Left colon (tissue), 2 donors: ENCODE measurements at regions not wholly inside any gene's neighbourhood (a gene's known extent, or its start where the extent isn't known, plus 50 kb on each side); places are given as distances from the start of the nearest gene placed in this dataset.

ENCODE experiments used
- ATAC-seq: fragments of 200-7000 bp; cut with Tn5 transposase; one replicate; pipeline ENCODE4 v1.9.1; 2020; ENCODE audit warnings: mild to moderate bottlenecking, moderate library complexity
- DNase-seq, 2 donors: peaks; one replicate each; pipeline ENCODE4 v3.0.0-alpha.2; 2020
- intact Hi-C, 2 donors: fragments of 100-400 bp; cut with DNase I in 1 of 2; cut with micrococcal nuclease in 1 of 2; formaldehyde crosslinking; loops; one replicate each; pipeline versions ENCODE4 v1.11.2 to v1.14.0; 2022; cut with DNase I, micrococcal nuclease
- donor health status: DM: no; HTN: no; CAD: no.
- donor health status: DM: yes; HTN: yes; CAD: no.

DNA sequence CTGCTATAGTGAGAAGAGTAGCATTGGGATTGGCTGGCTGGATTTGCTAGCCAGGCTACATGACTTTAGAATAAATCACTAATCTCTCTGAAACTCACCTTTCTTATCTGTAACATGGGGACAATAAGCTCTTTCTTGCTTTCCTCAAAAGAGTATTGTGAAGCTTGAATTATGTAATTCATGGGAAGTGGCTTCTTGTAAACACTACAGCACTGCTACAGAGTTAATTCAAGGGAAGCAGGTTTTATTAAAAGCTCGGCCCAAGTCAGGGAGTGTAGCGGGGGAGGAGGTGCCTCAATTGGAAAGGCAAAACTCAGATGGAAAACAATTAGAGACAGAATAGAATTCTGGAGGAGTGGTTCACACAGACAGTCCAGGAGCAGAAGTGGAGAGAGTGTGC, 100.9 kb upstream of the CELF4 start:
- intact Hi-C loops: no loop called here
- DNase-seq (no peak), ATAC-seq (no peak)

DNA sequence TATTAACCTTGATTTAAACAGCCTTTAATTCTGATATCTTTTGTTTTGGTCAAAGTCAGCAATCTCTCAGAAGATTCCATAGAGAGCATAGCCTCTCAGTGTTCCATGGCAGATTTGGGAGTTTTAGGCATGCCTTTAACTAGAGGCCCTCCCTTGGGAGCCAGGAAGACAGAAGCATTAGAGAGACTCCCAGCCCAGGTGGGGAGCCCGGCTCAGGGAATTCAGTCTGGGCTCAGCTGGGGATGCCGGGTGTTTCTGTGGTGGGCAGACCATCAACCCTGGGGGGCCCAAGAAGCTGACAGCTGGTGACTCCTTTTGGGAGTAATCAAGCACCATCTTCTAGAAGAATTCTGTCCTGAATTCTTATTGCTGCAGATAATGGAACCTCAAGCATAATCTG, 99.7 kb upstream of the CELF4 start:
- intact Hi-C loops: no loop called here
- no peak for DNase-seq
- ATAC-seq: no peak

DNA sequence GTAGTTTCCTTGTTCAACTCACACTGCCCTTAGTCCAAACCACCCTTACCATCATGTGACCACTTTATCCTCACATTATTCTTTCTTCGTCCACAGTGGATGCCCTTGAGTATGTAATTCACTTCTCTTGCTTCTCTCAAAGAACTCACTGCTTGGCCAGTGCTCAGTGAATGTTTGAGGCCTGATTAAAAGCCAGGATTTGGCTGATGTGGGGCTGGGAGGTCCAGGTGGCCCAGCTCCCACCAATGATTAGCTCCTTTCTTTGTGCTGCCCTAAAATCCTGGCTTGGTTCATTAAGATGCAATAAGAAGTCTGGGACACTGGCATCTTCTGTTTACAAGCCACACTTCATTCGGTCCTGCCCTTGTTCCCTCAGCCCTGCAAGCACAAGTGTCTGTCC, 97.8 kb upstream of the CELF4 start:
- intact Hi-C loops: no loop called here
- ATAC-seq: no peak
- no peak for DNase-seq

DNA sequence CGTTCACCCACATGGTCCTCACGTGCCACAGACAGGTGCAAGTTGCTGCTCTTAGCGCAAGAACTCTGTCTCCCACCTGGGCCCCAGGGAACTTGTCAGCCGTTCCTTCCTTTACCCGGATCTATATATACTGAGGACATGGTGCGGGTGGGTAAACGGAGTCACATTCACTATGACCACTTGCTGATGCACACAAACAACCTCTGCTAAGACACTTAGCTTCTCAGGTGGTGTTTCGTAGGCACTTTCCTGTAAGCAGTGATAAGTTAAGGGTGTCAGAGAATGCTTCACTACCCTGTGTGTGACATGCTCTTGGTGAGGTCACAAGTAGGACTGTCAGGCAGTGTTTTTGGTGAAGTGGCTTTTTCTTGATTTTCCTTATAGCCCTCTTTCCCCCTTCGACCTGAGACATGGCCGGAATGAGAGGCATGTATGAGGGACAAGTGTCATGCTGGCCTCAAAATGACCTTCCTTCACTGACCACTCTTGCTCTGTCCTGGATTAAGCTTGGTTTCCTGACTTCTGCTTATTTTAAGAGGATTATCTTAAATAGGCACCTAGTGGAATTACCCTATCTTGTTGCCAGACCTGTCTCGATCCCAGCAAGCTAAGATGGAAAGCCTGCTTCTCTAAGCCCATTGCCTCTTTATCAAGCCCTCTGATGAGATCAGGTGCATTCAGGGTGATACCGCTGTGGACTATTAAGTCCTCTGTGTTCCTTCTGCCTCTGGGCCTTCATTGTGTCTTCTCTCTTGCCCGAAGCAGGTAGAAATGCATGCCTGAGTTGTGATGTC, 97.1 kb upstream of the CELF4 start:
- no peak for ATAC-seq
- intact Hi-C loops: no loop called here
- DNase-seq: no peak

DNA sequence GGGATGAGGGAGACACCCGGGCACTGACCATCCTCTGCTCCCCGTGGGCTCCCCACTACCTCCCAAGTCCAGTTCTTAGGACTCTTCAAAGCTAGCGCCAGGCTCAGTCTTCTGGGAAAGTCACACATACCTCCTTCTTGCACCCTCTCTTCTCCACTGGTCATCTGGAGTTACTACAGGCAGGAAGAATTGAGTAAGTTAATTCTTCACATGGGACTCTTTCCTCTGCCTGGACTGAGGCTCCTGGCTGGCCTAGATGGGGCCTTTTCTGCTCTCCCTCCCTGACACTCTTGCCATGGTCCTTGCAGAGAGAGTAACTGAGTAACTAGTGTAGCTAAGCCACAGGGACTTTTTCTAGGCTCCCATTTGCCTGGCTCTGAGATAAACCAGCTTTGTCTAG, 96.5 kb upstream of the CELF4 start:
- ATAC-seq (no peak), DNase-seq (no peak)
- intact Hi-C loops: no loop called here

DNA sequence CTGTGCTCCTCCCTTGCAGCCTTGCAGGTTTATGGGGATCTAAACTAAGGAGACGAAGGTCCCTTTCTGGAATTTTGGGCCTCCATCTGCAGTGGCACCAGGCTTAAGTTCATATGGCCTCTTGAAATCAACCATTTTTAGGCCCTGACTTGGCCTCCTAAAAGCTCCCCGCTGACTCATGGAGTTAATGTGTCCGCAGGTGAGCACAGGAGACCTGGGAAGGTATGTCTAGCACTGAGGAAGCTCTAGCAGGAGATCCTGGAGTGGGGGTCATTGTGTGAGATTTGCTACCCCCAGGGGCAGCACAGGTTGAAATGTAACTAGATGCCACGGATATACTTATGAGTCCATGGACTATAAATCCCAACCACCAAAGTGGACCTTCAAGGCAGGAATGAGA, 95.9 kb upstream of the CELF4 start:
- DNase-seq (no peak), ATAC-seq (no peak)
- intact Hi-C loops: no loop called here

DNA sequence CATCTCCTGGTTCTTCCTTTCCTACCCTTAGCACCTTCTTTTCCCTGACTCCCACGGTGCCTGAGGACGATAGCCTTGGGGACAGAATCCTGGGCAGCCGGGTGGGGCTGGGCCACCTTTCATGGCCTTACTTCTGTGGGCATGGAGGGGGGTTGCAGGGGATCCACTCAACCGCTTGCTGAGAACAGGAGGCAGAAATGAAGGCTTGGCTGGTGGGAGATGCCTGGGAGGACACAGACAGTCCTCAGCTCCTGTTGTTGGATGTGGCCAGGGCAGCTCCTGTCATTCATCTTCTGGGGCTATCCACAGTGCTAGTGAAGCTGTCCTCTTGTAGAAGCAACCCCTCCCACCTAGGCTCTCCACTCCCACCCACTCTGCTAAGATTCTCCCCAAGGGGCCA, 95.5 kb upstream of the CELF4 start:
- DNase-seq (no peak), ATAC-seq (no peak)
- intact Hi-C loops: no loop called here

DNA sequence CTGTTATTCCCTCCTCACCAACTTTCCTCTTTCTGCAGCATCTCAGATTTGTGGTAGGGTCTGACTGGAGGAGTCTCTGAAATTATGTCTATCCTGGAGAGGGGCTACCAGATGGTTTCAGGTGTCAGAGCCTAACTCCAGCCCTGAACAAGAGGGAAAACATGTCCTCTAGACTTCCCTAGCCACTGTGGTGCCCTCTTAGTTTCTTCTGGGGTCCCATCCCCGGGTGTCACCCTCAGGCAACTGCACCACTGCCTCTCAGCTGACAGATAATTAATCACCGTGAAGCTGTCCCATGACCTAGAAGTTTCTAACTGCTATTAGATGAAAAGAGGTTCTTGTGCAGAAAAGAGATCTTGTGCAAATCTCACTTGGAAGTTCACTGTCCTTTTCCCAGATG, 95.1 kb upstream of the CELF4 start:
- DNase-seq (no peak), ATAC-seq (no peak)
- intact Hi-C loops: no loop called here

DNA sequence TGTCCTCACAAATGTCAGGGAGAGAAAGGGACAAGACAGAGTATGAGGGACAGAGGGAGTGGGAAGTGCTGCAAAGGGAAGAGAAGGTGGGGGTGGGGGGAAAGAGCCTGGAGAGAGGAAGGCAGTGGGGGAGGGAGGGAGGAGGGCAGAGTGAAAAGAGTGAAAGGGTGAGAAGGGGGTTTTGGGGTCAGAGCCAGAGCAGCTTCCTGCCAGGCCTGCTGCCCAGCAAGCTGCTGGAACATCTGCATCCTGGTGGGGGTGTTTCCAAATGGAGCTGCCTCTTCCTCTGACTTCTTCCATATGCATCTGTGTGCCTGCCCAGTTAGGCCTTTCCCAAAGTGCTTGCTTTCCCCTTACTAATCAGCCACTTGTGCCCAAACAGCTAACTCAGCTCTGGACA, 94.3 kb upstream of the CELF4 start:
- no peak for DNase-seq

DNA sequence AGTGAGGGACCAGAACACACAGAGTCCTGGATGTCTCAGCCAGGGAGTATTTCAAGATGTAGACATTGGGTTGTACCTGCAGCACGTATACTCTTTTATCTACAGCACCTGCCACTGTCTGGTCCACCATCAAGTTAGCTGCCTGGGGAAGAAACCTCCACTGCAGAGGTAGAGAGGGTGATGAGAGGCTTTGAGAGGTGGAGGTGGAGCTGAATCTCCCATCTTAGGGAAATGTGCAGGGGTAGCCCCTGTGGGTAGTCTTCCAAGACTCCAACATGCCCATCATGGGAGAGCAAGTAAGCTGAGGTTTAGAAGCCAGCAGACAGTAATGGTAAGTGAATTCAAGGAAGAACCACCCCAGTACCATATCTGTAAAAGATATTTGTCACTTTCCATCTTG, 93.3 kb upstream of the CELF4 start:
- ATAC-seq (no peak), DNase-seq (no peak)
- intact Hi-C loops: loop anchor here in 1 of 2 donors (10.0 kb wide), 1 partner anchor 56 kb away; no protein-coding TSS in a partner anchor

More for the DNA sequence above, 94.3 kb upstream of the CELF4 start:
- intact Hi-C loops: loop anchor here in 1 of 2 donors (10.0 kb wide), 1 partner anchor 55 kb away; no protein-coding TSS in a partner anchor
- ATAC-seq: no peak

DNA sequence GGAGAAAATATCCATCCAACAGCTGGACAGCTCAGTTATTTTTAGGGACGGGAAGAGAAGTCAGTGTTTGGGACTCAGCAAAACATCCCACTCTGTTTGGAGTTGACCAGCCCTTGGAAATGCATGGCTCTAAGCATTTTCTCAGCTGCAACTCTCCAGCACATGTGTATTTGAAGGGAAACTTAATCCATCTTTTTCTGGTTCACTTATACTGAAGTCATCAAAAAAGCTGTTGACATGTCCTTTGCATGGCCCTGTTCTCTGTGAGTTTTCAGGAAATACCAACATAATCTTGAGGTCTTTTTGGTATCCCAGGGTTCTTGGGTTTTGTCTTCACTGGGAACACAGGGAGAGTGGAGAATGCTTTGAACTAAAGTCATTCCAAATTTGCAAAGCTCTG, 91.9 kb upstream of the CELF4 start:
- DNase-seq (no peak), ATAC-seq (no peak)
- intact Hi-C loops: loop anchor here in 1 of 2 donors (10.0 kb wide), 1 partner anchor 57 kb away; no protein-coding TSS in a partner anchor

DNA sequence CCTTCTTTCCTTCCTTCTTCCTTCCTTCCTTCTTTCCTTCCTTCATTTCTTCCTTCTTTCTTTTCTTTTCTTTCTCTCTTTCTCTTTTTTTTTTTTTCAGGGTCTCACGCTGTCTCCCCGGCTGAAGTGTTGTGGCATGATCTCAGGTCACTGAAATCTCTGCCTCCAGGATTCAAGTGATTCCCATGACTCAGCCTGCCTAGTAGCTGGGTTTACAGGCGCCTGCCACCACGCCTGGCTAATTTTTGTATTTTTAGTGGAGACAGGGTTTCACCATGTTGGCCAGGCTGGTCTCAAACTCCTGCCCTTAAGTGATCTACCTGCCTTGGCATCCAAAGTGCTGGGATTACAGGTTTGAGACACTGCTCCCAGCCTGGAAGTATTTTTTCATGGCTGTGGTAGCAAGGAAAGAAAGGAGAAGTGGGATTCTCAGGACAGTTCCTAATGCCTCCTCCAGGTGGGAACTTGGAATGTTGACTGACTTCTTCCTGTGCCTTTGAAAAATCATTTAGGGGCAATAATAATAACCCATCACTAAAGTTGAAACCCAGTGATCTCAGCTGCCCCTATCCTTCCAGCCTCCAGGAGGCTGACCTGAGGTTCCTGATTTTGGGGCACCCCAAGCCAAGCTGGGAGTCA, 89.3 kb upstream of the CELF4 start:
- ATAC-seq: no peak
- no peak for DNase-seq
- intact Hi-C loops: loop anchor here in 1 of 2 donors (10.0 kb wide), 1 partner anchor 60 kb away; no protein-coding TSS in a partner anchor

DNA sequence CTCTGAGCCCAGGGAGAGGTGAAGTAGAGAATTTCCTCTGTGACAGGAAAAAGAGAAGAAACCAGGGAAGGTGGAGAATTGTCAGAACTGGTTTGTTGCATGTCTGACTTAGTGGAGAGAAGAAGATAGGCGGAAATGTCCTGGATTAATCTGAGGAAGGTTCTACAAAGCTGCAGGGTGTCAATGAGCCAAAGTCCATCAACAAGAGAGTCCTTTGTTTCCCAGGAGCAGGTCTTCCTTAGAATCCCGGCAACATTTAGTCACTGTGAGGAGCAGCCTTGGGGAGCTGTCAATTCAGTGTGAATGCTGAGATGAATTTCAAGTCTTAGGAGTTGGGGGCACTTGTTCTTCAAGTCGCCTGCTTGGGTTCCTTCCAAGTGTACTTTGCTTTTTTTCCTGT, 88.4 kb upstream of the CELF4 start:
- DNase-seq (no peak), ATAC-seq (no peak)
- intact Hi-C loops: loop anchor here in 1 of 2 donors (10.0 kb wide), 1 partner anchor 61 kb away; no protein-coding TSS in a partner anchor

DNA sequence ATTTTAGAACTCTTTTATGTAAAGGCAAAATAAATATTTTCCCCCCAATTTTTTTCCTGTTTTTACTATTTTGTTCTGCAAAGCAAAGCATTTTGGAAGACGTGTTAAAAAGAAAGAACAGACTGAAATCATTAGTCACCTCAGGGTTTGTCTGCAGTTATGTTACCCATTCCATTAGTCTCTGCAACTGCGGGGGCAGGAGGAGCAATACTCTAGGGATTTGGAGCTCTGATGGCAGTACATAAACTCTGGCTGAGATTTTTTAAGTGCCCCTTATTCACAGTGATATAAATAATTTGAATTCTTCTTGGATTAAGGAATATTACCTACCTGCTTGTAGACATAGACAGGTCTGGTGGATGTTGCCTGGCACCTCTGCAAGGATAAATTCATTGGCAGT, 88.0 kb upstream of the CELF4 start:
- DNase-seq (no peak), ATAC-seq (no peak)
- intact Hi-C loops: loop anchor here in 1 of 2 donors (10.0 kb wide), 1 partner anchor 61 kb away; no protein-coding TSS in a partner anchor

DNA sequence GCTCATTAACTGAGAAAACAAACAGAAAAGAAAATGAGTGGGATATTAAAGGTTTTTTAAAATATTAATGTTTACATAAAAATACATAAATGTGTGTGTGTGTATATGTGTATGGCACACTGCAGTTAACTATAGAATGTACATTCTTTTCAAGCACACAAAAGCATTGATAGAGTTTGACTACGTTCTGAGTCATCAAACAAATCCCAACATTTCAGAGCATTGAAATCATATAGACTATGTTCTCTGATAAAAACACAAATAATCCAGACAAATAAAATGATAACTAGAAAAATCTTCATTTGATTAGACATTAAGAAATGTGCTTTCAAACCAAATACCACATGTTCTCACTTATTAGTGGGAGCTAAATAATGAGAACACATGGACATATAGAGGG, 84.3 kb upstream of the CELF4 start:
- ATAC-seq (no peak), DNase-seq (no peak)
- intact Hi-C loops: loop anchor here in 1 of 2 donors (10.0 kb wide), 1 partner anchor 65 kb away; no protein-coding TSS in a partner anchor

DNA sequence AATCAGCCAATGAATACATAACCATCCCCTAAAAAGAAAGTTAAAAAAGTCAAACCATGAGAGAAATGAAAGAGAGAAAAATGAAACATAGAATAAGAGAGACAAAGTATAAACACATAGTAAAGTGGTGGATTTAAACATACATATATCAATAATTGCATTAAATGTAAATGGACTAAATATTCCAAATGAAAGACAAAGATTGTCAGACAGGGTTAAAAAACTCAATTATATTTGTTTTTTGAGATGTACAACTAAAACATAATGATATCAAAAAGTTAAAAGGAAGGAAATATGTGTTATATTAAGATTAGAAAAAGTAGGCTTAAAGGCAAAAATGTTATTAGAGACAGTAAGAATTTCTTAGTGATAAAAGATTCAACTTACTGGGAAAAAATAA, 83.8 kb upstream of the CELF4 start:
- intact Hi-C loops: no loop called here
- DNase-seq (no peak), ATAC-seq (no peak)

DNA sequence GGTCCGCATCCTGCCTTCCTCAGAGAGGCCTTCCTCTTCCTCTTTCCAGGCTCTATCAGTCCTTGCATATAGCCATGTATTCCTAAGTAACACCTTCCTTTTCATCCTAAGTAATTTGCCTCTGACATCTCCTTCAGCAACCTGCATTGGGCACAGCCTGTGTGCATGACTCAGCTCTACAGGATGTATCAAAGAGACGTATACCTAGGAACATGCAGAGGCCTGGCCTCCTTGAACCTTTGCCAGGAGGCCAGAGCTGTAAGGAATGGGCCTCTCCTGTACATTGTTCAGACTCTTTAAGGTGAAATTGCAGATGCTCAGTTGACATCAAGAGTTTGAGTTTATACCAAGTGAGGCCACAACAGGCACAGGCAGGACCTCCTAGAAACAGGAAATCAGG, 76.0 kb upstream of the CELF4 start:
- ATAC-seq: no peak
- no peak for DNase-seq
- intact Hi-C loops: no loop called here

DNA sequence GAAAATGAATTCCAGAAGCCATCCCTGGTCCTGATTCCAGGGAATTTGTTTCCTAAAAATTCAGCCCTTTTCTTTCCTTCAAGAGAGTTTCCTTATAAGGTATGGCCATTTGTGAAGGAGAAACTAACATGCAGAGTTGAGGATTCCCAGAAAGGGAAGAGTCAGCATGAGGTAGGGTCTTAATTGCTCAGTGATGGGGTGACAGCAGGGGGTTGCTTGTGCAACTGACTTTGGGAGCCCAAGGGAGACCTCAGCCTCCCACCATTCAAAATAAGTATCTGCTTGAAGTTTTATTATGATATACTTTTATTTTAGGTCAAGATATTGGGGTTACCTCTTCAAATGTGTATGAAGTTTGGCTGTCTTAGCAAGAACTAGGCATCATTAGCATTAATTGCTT, 74.9 kb upstream of the CELF4 start:
- ATAC-seq: no peak
- no peak for DNase-seq
- intact Hi-C loops: no loop called here

DNA sequence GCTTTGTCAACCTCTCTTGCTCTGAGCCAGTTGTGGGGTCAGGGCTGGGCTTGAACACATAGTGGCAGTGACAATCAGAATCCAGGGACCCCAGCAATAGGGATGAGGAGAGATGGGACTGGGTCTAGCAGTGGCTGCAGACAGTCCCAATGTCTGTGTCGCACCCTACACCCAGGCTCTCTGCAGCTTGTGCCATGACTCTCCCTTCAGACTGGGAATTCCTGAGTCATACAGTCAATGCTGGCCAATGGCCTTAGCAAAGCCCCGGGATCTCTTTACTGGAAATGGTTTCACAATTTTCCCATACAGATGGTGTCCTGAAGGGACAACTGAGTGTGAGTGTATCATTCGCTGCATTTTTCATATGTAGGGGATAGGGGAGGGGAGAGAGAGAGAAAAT, 74.2 kb upstream of the CELF4 start:
- ATAC-seq (no peak), DNase-seq (no peak)
- intact Hi-C loops: no loop called here

DNA sequence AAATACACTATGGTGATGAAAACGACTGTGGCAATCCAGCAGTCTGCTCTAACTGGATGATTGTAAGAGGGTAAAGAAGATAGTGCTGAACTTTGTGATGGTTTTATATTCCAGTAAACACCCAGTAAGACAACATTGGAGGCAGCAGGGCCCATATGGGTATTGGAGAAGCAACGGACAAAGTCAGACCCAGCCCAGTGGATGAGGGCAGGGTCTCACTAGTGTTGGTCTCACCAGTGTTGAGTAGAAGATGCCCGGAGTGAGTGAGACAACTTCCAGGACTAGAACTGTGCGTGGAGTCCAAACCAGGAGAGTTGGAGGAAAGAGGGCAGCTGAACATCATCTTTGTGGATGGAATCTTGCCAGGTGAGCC, 71.9 kb upstream of the CELF4 start:
- ATAC-seq (no peak), DNase-seq (no peak)
- intact Hi-C loops: no loop called here
